K562 (cell line): ENCODE measurements at regions not wholly inside any gene's neighbourhood (a gene's known extent, or its start where the extent isn't known, plus 50 kb on each side); places are given as distances from the start of the nearest gene placed in this dataset.

Experiments used
- ATAC-seq: fragments of 200-7000 bp; cut with Tn5 transposase; 3 replicates; pipeline ENCODE4 v1.9.1; 2020; ENCODE audit warnings: moderate library complexity
- BruUV-seq: library from RNA; stranded (reverse); fragments of 400-500 nt; replicated peaks from 2 replicates; lab custom pipeline; 2021; lab: Mats Ljungman, UMichigan
- CTCF ChIA-PET: fragments of 300-600 bp; formaldehyde crosslinking; extraction: SDS; loops from one replicate; lab custom pipeline; 2021; ENCODE audit warnings: low intra/inter-chr PET ratio; lab: Yijun Ruan, JAX
- POLR2A ChIA-PET: fragments of 300-600, 350-650 bp; sonication (Branson Sonifier 250); formaldehyde crosslinking; extraction: SDS; loops from one replicate; lab custom pipeline; 2021; ENCODE audit warnings: antibody characterized with exemption, inconsistent platforms; lab: Yijun Ruan, JAX
- DNase-seq, 4 experiments: peaks; one replicate each; pipeline versions ENCODE4 v3.0.0 to v3.0.0-alpha.2; 2011 to 2018; ENCODE audit warnings: low spot score in 3 of 4, mixed read lengths in 3 of 4; ENCODE audit errors: extremely low read depth in 1 of 4
- FAIRE-seq: peaks from 2 replicates; lab custom pipeline; 2011; peaks lifted over from hg19 to GRCh38; lab: Jason Lieb, UNC
- H2AFZ ChIP-seq: 2 replicates; pipeline ENCODE4 v1.6.0; 2011; ENCODE audit warnings: low read depth, low read length, control low read depth, inconsistent platforms
- H3K27ac ChIP-seq: fragments of 200-600 bp; 3 replicates; pipeline ENCODE4 v1.8.0; 2011; ENCODE audit warnings: low read depth, mild to moderate bottlenecking, control low read depth, inconsistent platforms, low read length, moderate library complexity, mixed read lengths; ENCODE audit errors: extremely low read depth
- H3K27me3 ChIP-seq, 2 experiments: fragments of 300-600 bp in 1 of 2; 2 replicates in 1 of 2; 3 replicates in 1 of 2; pipeline versions ENCODE4 v1.6.0 to v1.8.0; 2011; ENCODE audit warnings: inconsistent platforms in 2 of 2, low read length in 2 of 2, mild to moderate bottlenecking in 1 of 2, mixed read lengths in 1 of 2, moderate library complexity in 1 of 2; ENCODE audit not compliant: control insufficient read depth in 2 of 2, insufficient read depth in 2 of 2
- H3K36me3 ChIP-seq: fragments of 300-600 bp; 3 replicates; pipeline ENCODE4 v1.8.0; 2011; ENCODE audit warnings: mild to moderate bottlenecking, low read length, inconsistent platforms; ENCODE audit not compliant: control insufficient read depth, insufficient read depth
- H3K4me1 ChIP-seq, 2 experiments: fragments of 200-600 bp in 1 of 2; replicated peaks in 1 of 2; 2 replicates in 1 of 2; 3 replicates in 1 of 2; pipeline versions ENCODE4 v1.5.1 to v1.8.0; 2011; ENCODE audit warnings: inconsistent platforms in 2 of 2, low read length in 2 of 2, mild to moderate bottlenecking in 1 of 2, mixed read lengths in 1 of 2, moderate library complexity in 1 of 2; ENCODE audit not compliant: control insufficient read depth in 2 of 2, insufficient read depth in 2 of 2
- H3K4me2 ChIP-seq: 2 replicates; pipeline ENCODE4 v1.6.1; 2011; ENCODE audit warnings: low read length, control low read depth, inconsistent platforms, mixed read lengths; ENCODE audit not compliant: insufficient read depth
- H3K4me3 ChIP-seq: fragments of 200-600 bp; sonication (generic), shearing (Covaris generic); 2 replicates; pipeline ENCODE4 v1.5.1; 2016; ENCODE audit warnings: control low read depth, inconsistent platforms
- H3K79me2 ChIP-seq: fragments of 200-600 bp; 3 replicates; pipeline ENCODE4 v1.8.0; 2011; ENCODE audit warnings: low read length, inconsistent platforms; ENCODE audit not compliant: control insufficient read depth, insufficient read depth
- H3K9ac ChIP-seq, 2 experiments: 2 replicates each; pipeline versions ENCODE4 v1.6.0 to v1.6.1; 2011; ENCODE audit warnings: low read depth in 2 of 2, low read length in 2 of 2, control low read depth in 1 of 2, inconsistent platforms in 1 of 2, mild to moderate bottlenecking in 1 of 2, mixed read lengths in 1 of 2; ENCODE audit not compliant: insufficient read depth in 1 of 2
- H3K9me1 ChIP-seq: one replicate; pipeline ENCODE4 v1.6.0; 2011; ENCODE audit warnings: inconsistent platforms, mild to moderate bottlenecking, low read length, moderate library complexity; ENCODE audit not compliant: control insufficient read depth, insufficient read depth
- H3K9me3 ChIP-seq: replicated peaks from 2 replicates; pipeline ENCODE4 v1.5.1; 2011; ENCODE audit warnings: low read depth, low read length, inconsistent platforms; ENCODE audit not compliant: control insufficient read depth, insufficient read depth
- H4K20me1 ChIP-seq: replicated peaks from 2 replicates; pipeline ENCODE4 v1.6.1; 2011; ENCODE audit warnings: low read length, inconsistent platforms, mixed read lengths; ENCODE audit not compliant: control insufficient read depth, insufficient read depth
- ARID4B ChIP-seq: sonication (generic); formaldehyde crosslinking; IDR thresholded peaks from 2 replicates; pipeline ENCODE4 v1.8.0; 2022; ENCODE audit warnings: mild to moderate bottlenecking, missing genetic modification reagents
- COPS2 ChIP-seq: fragments of 450-650 bp; conservative IDR thresholded peaks from 2 replicates; pipeline ENCODE4 v1.6.1; 2016; ENCODE audit warnings: mild to moderate bottlenecking, moderate library complexity
- KDM1A ChIP-seq, 2 experiments: fragments of 450-650 bp; IDR thresholded peaks; 2 replicates each; pipeline ENCODE4 v1.6.1; 2016; ENCODE audit warnings: mild to moderate bottlenecking in 2 of 2
- WGBS: fragments of 100-300 bp; shearing (Covaris generic); methylation state at CpG from one replicate; pipeline ENCODE4 v1.1.6; 2016; ENCODE audit warnings: low coverage, mixed read lengths; ENCODE audit not compliant: insufficient coverage; ENCODE audit errors: missing lambda C conversion rate; 5-methylcytosine and 5-hydroxymethylcytosine counted together
- in situ Hi-C: fragments of 300-500 bp; cut with MboI; formaldehyde crosslinking; loops from 4 replicates; pipeline ENCODE4 v1.15.0; 2018; ENCODE audit warnings: inconsistent platforms, mixed read lengths
- intact Hi-C: fragments of 100-400 bp; cut with micrococcal nuclease; formaldehyde crosslinking; loops from 2 replicates; pipeline ENCODE4 v1.14.2; 2022
- TF ChIP-seq, protein P1 (sequence below): fragments of 250-450 bp; sonication (Bioruptor Pico); IDR thresholded peaks from 2 replicates; pipeline ENCODE4 v1.4.0; 2020; ENCODE audit warnings: mild to moderate bottlenecking, moderate library complexity

- TF ChIP-seq, protein P1, sequence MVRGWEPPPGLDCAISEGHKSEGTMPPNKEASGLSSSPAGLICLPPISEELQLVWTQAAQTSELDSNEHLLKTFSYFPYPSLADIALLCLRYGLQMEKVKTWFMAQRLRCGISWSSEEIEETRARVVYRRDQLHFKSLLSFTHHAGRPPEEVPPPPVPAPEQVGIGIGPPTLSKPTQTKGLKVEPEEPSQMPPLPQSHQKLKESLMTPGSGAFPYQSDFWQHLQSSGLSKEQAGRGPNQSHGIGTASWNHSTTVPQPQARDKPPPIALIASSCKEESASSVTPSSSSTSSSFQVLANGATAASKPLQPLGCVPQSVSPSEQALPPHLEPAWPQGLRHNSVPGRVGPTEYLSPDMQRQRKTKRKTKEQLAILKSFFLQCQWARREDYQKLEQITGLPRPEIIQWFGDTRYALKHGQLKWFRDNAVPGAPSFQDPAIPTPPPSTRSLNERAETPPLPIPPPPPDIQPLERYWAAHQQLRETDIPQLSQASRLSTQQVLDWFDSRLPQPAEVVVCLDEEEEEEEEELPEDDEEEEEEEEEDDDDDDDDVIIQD, result no peak
These were observed 123.3 kb downstream of the CCT6B start (continued) for GRCh38 chr17:34837876-34838478.

DNA sequence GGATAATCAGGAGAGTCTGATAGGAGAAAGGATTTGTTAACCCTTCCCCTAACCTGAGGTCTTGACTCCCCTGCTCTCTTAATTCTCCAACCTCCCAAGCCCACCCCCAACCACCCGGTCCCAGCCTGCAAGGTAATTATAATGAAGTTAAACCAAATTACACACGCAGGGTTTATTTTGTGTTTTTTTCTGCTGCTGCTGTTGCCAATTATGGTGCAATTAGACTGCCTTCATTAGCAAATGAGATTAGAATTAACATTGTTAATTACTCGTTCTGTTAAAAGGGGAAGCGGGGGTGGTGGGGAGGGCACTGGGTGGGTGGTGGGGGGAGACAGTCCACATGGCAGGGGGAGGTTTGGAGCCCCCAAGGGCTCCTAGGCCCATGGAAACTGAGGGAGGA, 128.9 kb downstream of the CCT6B start:
- in situ Hi-C loops (no loop called here), intact Hi-C loops (no loop called here)
- no peak overlapping the region for H3K4me2 ChIP-seq
- no peaks in the 10 kb centered on the region for H3K9me1 ChIP-seq
- no peaks in the 10 kb centered on the region for H3K9me3 ChIP-seq
- TF ChIP-seq COPS2 (no peak), KDM1A (IDR thresholded peaks at IDR 0.05) (no peak), ARID4B (CRISPR knock-in tag) (no peak)
- BruUV-seq, result no TSS peak
- no peak overlapping the region for H3K4me3 ChIP-seq
- FAIRE-seq (no peak), DNase-seq (no peak), ATAC-seq (no peak)
- H3K36me3 ChIP-seq, result no peaks in the 10 kb centered on the region
- ChIA-PET POLR2A (no interaction called here), CTCF (no interaction called here)
- no peaks in the 10 kb centered on the region for H3K79me2 ChIP-seq
- peaks cover 3 to 17% of the 10 kb centered on the region in 2 experiments; a peak in 3 of 5 replicates for H3K27me3 ChIP-seq
- no peaks in the 10 kb centered on the region; the same call in 1 of the 2 replicates for H4K20me1 ChIP-seq
- H3K4me1 ChIP-seq, result no peaks in the 10 kb centered on the region; a peak in 1 of 5 replicates
- no peak overlapping the region for H3K27ac ChIP-seq
- H3K9ac ChIP-seq, result no peak overlapping the region
- 2% methylated on average over 4 of the region's 4 CpGs for WGBS
- no peak overlapping the region for H2AFZ ChIP-seq
